ENCODE measurements at regions not wholly inside any gene's neighbourhood (a gene's known extent, or its start where the extent isn't known, plus 50 kb on each side); places are given as distances from the start of the nearest gene placed in this dataset.

- TF ChIP-seq POLR2AphosphoS5 (IDR thresholded peaks at IDR 0.05; ENCODE audit: low read depth, low read length) (no peak), FOXM1 (IDR thresholded peaks at IDR 0.05; ENCODE audit: low read depth) (no peak)
- Histone ChIP-seq H3K9me3 (no peaks in the 10 kb centered on the region), H3K9ac (no peak overlapping the region), H3K4me2 (no peak overlapping the region), H4K20me1 (ENCODE audit: insufficient read depth) (no peaks in the 10 kb centered on the region), H3K36me3 (replicated peaks in 1 of 2; ENCODE audit: control insufficient read depth in 1 of 2, insufficient read depth in 2 of 2, low read length in 1 of 2) (no peaks in the 10 kb centered on the region), H2AFZ (ENCODE audit: low read depth) (no peak overlapping the region), H3K27ac (ENCODE audit: low read depth in 2 of 2, low read length in 1 of 2) (no peak overlapping the region), H3K27me3 (ENCODE audit: insufficient read depth) (no peaks in the 10 kb centered on the region), H3K4me3 (ENCODE audit: low read depth in 2 of 2, low read length in 1 of 2) (no peak overlapping the region), H3F3A (replicated peaks; ENCODE audit: insufficient read depth) (no peaks in the 10 kb centered on the region), H3K9me2 (no peaks in the 10 kb centered on the region), H3K79me2 (ENCODE audit: insufficient read depth) (no peaks in the 10 kb centered on the region), H3K4me1 (ENCODE audit: control insufficient read depth in 1 of 2, insufficient read depth in 2 of 2, low read depth in 1 of 2, low read length in 1 of 2) (no peaks in the 10 kb centered on the region; a peak in 1 of 4 replicates)
- CTCF ChIA-PET: no interaction called here
- no peak for DNase-seq
- WGBS (ENCODE audit: low lambda C conversion rate): 64% methylated on average over 2 of the region's 2 CpGs
- POLR2A ChIA-PET: no interaction called here
These were observed 474.3 kb downstream of the METTL15 start for GRCh38 chr11:28582506-28582905.

DNA sequence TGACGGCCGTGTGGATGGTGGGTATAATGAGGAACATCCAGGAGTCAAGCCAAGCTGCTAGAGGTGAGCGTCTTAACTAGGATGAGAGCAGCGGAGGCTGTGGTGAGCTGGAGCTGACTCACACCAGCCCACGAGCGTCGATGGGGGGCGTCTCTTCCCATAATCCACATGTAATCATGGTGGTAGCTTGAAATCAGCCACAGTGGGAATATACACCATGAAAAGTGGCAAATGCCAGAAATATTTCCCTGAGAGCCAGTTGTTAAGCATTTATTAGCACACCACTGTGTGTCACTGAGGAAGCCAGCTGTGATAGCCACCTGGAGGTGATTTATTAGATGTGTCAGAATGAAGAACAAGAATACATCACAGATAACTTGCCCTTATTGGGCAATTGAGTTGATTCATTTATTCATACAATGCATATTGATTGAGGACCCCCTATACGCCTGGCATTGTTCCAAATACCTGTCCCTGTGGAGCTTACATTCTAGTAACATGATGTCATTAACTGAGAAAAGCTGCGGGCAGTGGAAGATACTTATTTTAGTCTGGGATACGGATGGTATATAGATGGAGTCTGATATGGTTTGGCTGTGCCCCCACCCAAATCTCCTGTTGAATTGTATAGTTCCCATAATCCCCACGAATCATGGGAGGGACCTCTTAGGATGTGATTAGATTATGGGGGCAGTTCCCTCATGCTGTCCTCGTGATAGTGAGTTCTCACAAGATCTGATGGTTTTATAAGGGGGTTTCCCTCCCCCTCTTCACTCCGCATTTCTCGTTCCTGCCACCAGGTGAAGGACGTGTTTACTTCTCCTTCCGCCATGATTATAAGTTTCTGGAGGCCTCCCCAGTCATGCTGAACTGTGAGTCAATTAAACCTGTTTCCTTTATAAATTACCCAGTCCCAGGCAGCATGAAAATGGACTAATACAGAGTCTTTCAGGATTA lies 473.4 kb downstream of the METTL15 start:
- Histone ChIP-seq H3K4me3 (ENCODE audit: low read depth in 2 of 2, low read length in 1 of 2) (no peak overlapping the region), H2AFZ (ENCODE audit: low read depth) (no peak overlapping the region), H3K9me2 (no peaks in the 10 kb centered on the region), H3K27me3 (ENCODE audit: insufficient read depth) (no peaks in the 10 kb centered on the region), H4K20me1 (ENCODE audit: insufficient read depth) (no peaks in the 10 kb centered on the region), H3F3A (replicated peaks; ENCODE audit: insufficient read depth) (no peaks in the 10 kb centered on the region), H3K27ac (ENCODE audit: low read depth in 2 of 2, low read length in 1 of 2) (no peak overlapping the region), H3K4me1 (ENCODE audit: control insufficient read depth in 1 of 2, insufficient read depth in 2 of 2, low read depth in 1 of 2, low read length in 1 of 2) (no peaks in the 10 kb centered on the region; a peak in 1 of 4 replicates), H3K79me2 (ENCODE audit: insufficient read depth) (no peaks in the 10 kb centered on the region), H3K36me3 (replicated peaks in 1 of 2; ENCODE audit: control insufficient read depth in 1 of 2, insufficient read depth in 2 of 2, low read length in 1 of 2) (no peaks in the 10 kb centered on the region), H3K9ac (no peak overlapping the region), H3K9me3 (no peaks in the 10 kb centered on the region), H3K4me2 (no peak overlapping the region)
- WGBS (ENCODE audit: low lambda C conversion rate): 76% methylated on average over 17 of the region's 17 CpGs
- POLR2A ChIA-PET: no interaction called here
- DNase-seq: no peak
- TF ChIP-seq, protein P1, sequence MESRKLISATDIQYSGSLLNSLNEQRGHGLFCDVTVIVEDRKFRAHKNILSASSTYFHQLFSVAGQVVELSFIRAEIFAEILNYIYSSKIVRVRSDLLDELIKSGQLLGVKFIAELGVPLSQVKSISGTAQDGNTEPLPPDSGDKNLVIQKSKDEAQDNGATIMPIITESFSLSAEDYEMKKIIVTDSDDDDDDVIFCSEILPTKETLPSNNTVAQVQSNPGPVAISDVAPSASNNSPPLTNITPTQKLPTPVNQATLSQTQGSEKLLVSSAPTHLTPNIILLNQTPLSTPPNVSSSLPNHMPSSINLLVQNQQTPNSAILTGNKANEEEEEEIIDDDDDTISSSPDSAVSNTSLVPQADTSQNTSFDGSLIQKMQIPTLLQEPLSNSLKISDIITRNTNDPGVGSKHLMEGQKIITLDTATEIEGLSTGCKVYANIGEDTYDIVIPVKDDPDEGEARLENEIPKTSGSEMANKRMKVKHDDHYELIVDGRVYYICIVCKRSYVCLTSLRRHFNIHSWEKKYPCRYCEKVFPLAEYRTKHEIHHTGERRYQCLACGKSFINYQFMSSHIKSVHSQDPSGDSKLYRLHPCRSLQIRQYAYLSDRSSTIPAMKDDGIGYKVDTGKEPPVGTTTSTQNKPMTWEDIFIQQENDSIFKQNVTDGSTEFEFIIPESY (IDR thresholded peaks at IDR 0.05; ENCODE audit: borderline replicate concordance, low read depth): no peak
- TF ChIP-seq SMC3 (IDR thresholded peaks at IDR 0.05; ENCODE audit: low read depth, low read length) (no peak), FOXJ3 (CRISPR knock-in tag; IDR thresholded peaks at IDR 0.05) (no peak), CTCF (IDR thresholded peaks at IDR 0.05) (peak; percentile 22; the same call in 1 of the 2 replicates)
- CTCF ChIA-PET: no interaction called here
